Gastroesophageal sphincter (tissue), 3 donors: ENCODE measurements at regions not wholly inside any gene's neighbourhood (a gene's known extent, or its start where the extent isn't known, plus 50 kb on each side); places are given as distances from the start of the nearest gene placed in this dataset.
A peak's percentile ranks its signal among the peaks of the same experiment; 100 is the strongest.

Source experiments
- CTCF ChIP-seq, 4 experiments: fragments of 200-600 bp in 2 of 4; fragments of 450-650 bp in 2 of 4; sonication (generic) in 1 of 4; IDR thresholded peaks; one replicate each; pipeline ENCODE4 v1.5.1; 2017 to 2019; ENCODE audit warnings: antibody characterized with exemption in 4 of 4, mild to moderate bottlenecking in 2 of 4, moderate library complexity in 2 of 4
- EP300 ChIP-seq: sonication (generic); formaldehyde crosslinking; IDR thresholded peaks from one replicate; pipeline ENCODE4 v1.6.1; 2017; ENCODE audit warnings: antibody characterized with exemption, mild to moderate bottlenecking
- POLR2A ChIP-seq, 2 donors: fragments of 450-650 bp; IDR thresholded peaks; one replicate each; pipeline ENCODE4 v1.6.1; 2017; ENCODE audit warnings: antibody characterized with exemption in 2 of 2, mild to moderate bottlenecking in 2 of 2, moderate library complexity in 1 of 2
- POLR2AphosphoS5 ChIP-seq: sonication (generic); formaldehyde crosslinking; IDR thresholded peaks from one replicate; pipeline ENCODE4 v1.6.1; 2017; ENCODE audit warnings: antibody characterized with exemption

GRCh38 chr11:110989428-110990133 is 255.9 kb upstream of the POU2AF2 start:
- TF ChIP-seq POLR2AphosphoS5 (peak; percentile 83), CTCF (IDR thresholded peaks at IDR 0.05) (no peak), POLR2A (IDR thresholded peaks at IDR 0.05) (no peak), EP300 (no peak)
